ENCODE measurements at regions not wholly inside any gene's neighbourhood (a gene's known extent, or its start where the extent isn't known, plus 50 kb on each side); places are given as distances from the start of the nearest gene placed in this dataset.

GRCh38 chr5:138641547-138642298, 66.5 kb upstream of the HSPA9 start:
- Histone ChIP-seq H3K9me1 (ENCODE audit: control insufficient read depth, extremely low read depth, insufficient read depth, low read length) (no peaks in the 10 kb centered on the region), H2AFZ (ENCODE audit: control insufficient read depth, low read length) (no peak overlapping the region), H3K4me3 (ENCODE audit: control insufficient read depth in 2 of 3, extremely low read depth in 1 of 3, insufficient read depth in 2 of 3, low read depth in 1 of 3, low read length in 3 of 3) (no peak overlapping the region), H3K27ac (ENCODE audit: control insufficient read depth, insufficient read depth, low read length) (no peak overlapping the region), H3K4me1 (ENCODE audit: control insufficient read depth, extremely low read depth, insufficient read depth, low read length) (no peaks in the 10 kb centered on the region), H3K36me3 (ENCODE audit: control insufficient read depth in 2 of 2, extremely low read depth in 1 of 2, insufficient read depth in 2 of 2, low read length in 2 of 2) (no peaks in the 10 kb centered on the region), H3K27me3 (ENCODE audit: control insufficient read depth, extremely low read depth, insufficient read depth, low read length) (no peaks in the 10 kb centered on the region), H3K9ac (ENCODE audit: control insufficient read depth, extremely low read depth, insufficient read depth, low read length) (no peak overlapping the region), H3K79me2 (ENCODE audit: control insufficient read depth, insufficient read depth, low read length) (no peaks in the 10 kb centered on the region), H3K9me3 (ENCODE audit: control insufficient read depth, low read depth, low read length) (no peaks in the 10 kb centered on the region), H3K4me2 (ENCODE audit: control insufficient read depth, extremely low read depth, insufficient read depth, low read depth, low read length) (no peak overlapping the region), H4K20me1 (ENCODE audit: control insufficient read depth, extremely low read depth, insufficient read depth, low read length) (no peaks in the 10 kb centered on the region)
- DNase-seq (ENCODE audit: low read depth, low spot score): no peak
- peak; percentile 76 to 89 (median 81) for TF ChIP-seq CTCF (optimal IDR thresholded peaks at IDR 0.05 in 1 of 3, IDR thresholded peaks at IDR 0.05 in 1 of 3, conservative IDR thresholded peaks at IDR 0.05 in 1 of 3; ENCODE audit: extremely low read depth in 1 of 3, insufficient read depth in 2 of 3, low read length in 3 of 3)
- no peak for TF ChIP-seq EZH2 (IDR thresholded peaks at IDR 0.05; ENCODE audit: low read length)
- peak; percentile 17 for FAIRE-seq
- dilution Hi-C loops (cut with MboI; ENCODE audit: extremely low pct_ligation_motif_present, low sequenced_read_pairs): no loop called here

- Histone ChIP-seq H3K4me1 (ENCODE audit: control insufficient read depth, extremely low read depth, insufficient read depth, low read length) (no peaks in the 10 kb centered on the region), H2AFZ (ENCODE audit: control insufficient read depth, low read length) (no peak overlapping the region), H3K9me1 (ENCODE audit: control insufficient read depth, extremely low read depth, insufficient read depth, low read length) (no peaks in the 10 kb centered on the region), H3K9ac (ENCODE audit: control insufficient read depth, extremely low read depth, insufficient read depth, low read length) (no peak overlapping the region), H3K79me2 (ENCODE audit: control insufficient read depth, insufficient read depth, low read length) (no peaks in the 10 kb centered on the region), H3K27me3 (ENCODE audit: control insufficient read depth, extremely low read depth, insufficient read depth, low read length) (no peaks in the 10 kb centered on the region), H3K9me3 (ENCODE audit: control insufficient read depth, low read depth, low read length) (no peaks in the 10 kb centered on the region), H3K4me3 (ENCODE audit: control insufficient read depth in 2 of 3, extremely low read depth in 1 of 3, insufficient read depth in 2 of 3, low read depth in 1 of 3, low read length in 3 of 3) (no peak overlapping the region), H3K36me3 (ENCODE audit: control insufficient read depth in 2 of 2, extremely low read depth in 1 of 2, insufficient read depth in 2 of 2, low read length in 2 of 2) (no peaks in the 10 kb centered on the region), H4K20me1 (ENCODE audit: control insufficient read depth, extremely low read depth, insufficient read depth, low read length) (no peaks in the 10 kb centered on the region), H3K4me2 (ENCODE audit: control insufficient read depth, extremely low read depth, insufficient read depth, low read depth, low read length) (no peak overlapping the region), H3K27ac (ENCODE audit: control insufficient read depth, insufficient read depth, low read length) (no peak overlapping the region)
- no peak for TF ChIP-seq CTCF (optimal IDR thresholded peaks at IDR 0.05 in 1 of 3, IDR thresholded peaks at IDR 0.05 in 1 of 3, conservative IDR thresholded peaks at IDR 0.05 in 1 of 3; ENCODE audit: extremely low read depth in 1 of 3, insufficient read depth in 2 of 3, low read length in 3 of 3)
- dilution Hi-C loops (cut with MboI; ENCODE audit: extremely low pct_ligation_motif_present, low sequenced_read_pairs): no loop called here
- DNase-seq (ENCODE audit: low read depth, low spot score): no peak
- FAIRE-seq: no peak
Observed at GRCh38 chr5:138640646-138641254, 65.5 kb upstream of the HSPA9 start.
